HepG2 (cell line): ENCODE measurements at regions not wholly inside any gene's neighbourhood (a gene's known extent, or its start where the extent isn't known, plus 50 kb on each side); places are given as distances from the start of the nearest gene placed in this dataset.

Experiments
- ATAD3A ChIP-seq: sonication (generic); formaldehyde crosslinking; IDR thresholded peaks from 2 replicates; pipeline ENCODE4 v1.4.0; 2020; ENCODE audit warnings: missing genetic modification reagents
- ATRX ChIP-seq: sonication (generic); formaldehyde crosslinking; IDR thresholded peaks from 2 replicates; pipeline ENCODE4 v1.4.0; 2020; ENCODE audit warnings: missing genetic modification reagents, borderline replicate concordance
- BRD4 ChIP-seq: sonication (generic); formaldehyde crosslinking; IDR thresholded peaks from 2 replicates; pipeline ENCODE4 v1.4.0; 2020; ENCODE audit warnings: missing genetic modification reagents
- DDIT3 ChIP-seq: sonication (generic); formaldehyde crosslinking; IDR thresholded peaks from 2 replicates; pipeline ENCODE4 v1.4.0; 2020; ENCODE audit warnings: mild to moderate bottlenecking, missing genetic modification reagents
- FLYWCH1 ChIP-seq: sonication (generic); formaldehyde crosslinking; IDR thresholded peaks from 2 replicates; pipeline ENCODE4 v1.8.1; 2023; ENCODE audit warnings: mild to moderate bottlenecking, missing genetic modification reagents
- FOXM1 ChIP-seq: sonication (generic); formaldehyde crosslinking; IDR thresholded peaks from 2 replicates; pipeline ENCODE4 v1.5.0; 2020; ENCODE audit warnings: missing genetic modification reagents
- GPBP1L1 ChIP-seq: sonication (generic); formaldehyde crosslinking; IDR thresholded peaks from 2 replicates; pipeline ENCODE4 v1.5.0; 2020; ENCODE audit warnings: mild to moderate bottlenecking, missing genetic modification reagents
- HNRNPUL1 ChIP-seq: fragments of 200-400 bp; formaldehyde crosslinking; IDR thresholded peaks from 2 replicates; pipeline ENCODE4 v1.6.1; 2017; ENCODE audit warnings: low read depth, mild to moderate bottlenecking, low read length, moderate library complexity
- ISL2 ChIP-seq: sonication (generic); formaldehyde crosslinking; IDR thresholded peaks from 2 replicates; pipeline ENCODE4 v1.5.0; 2020; ENCODE audit warnings: missing genetic modification reagents
- KMT2A ChIP-seq: sonication (generic); formaldehyde crosslinking; IDR thresholded peaks from 2 replicates; pipeline ENCODE4 v1.4.0; 2020; ENCODE audit warnings: missing genetic modification reagents
- NFE2 ChIP-seq: sonication (generic); formaldehyde crosslinking; IDR thresholded peaks from 2 replicates; pipeline ENCODE4 v1.4.0; 2020; ENCODE audit warnings: missing genetic modification reagents
- PHB2 ChIP-seq: fragments of 450-650 bp; IDR thresholded peaks from 2 replicates; pipeline ENCODE4 v1.6.1; 2018; ENCODE audit not compliant: partially characterized antibody
- RNF219 ChIP-seq: sonication (generic); formaldehyde crosslinking; IDR thresholded peaks from 2 replicates; pipeline ENCODE4 v1.5.0; 2020; ENCODE audit warnings: mild to moderate bottlenecking, missing genetic modification reagents
- SOX5 ChIP-seq: IDR thresholded peaks from 2 replicates; pipeline ENCODE4 v1.6.1; 2016; ENCODE audit warnings: borderline replicate concordance
- TAF15 ChIP-seq: fragments of 200-400 bp; formaldehyde crosslinking; IDR thresholded peaks from one replicate; pipeline ENCODE4 v1.6.1; 2018; ENCODE audit warnings: mild to moderate bottlenecking, low read depth, low read length; ENCODE audit not compliant: poor library complexity, severe bottlenecking
- ZBTB1 ChIP-seq: sonication (generic); formaldehyde crosslinking; IDR thresholded peaks from 2 replicates; pipeline ENCODE4 v1.4.0; 2020; ENCODE audit warnings: missing genetic modification reagents, borderline replicate concordance
- ZBTB3 ChIP-seq: sonication (generic); formaldehyde crosslinking; IDR thresholded peaks from 2 replicates; pipeline ENCODE4 v1.4.0; 2020; ENCODE audit warnings: low read depth, mild to moderate bottlenecking, moderate library complexity, missing genetic modification reagents, borderline replicate concordance
- ZBTB46 ChIP-seq: sonication (generic); formaldehyde crosslinking; IDR thresholded peaks from 2 replicates; pipeline ENCODE4 v1.4.0; 2020; ENCODE audit warnings: mild to moderate bottlenecking, missing genetic modification reagents, borderline replicate concordance
- ZFP36L1 ChIP-seq: sonication (generic); formaldehyde crosslinking; IDR thresholded peaks from 2 replicates; pipeline ENCODE4 v1.8.0; 2022; ENCODE audit warnings: mild to moderate bottlenecking, missing genetic modification reagents, moderate library complexity
- ZKSCAN5 ChIP-seq: sonication (generic); formaldehyde crosslinking; IDR thresholded peaks from 2 replicates; pipeline ENCODE4 v1.5.1; 2020; ENCODE audit warnings: mild to moderate bottlenecking, missing genetic modification reagents
- ZNF33A ChIP-seq: sonication (generic); formaldehyde crosslinking; IDR thresholded peaks from 2 replicates; pipeline ENCODE4 v1.5.1; 2020; ENCODE audit warnings: missing genetic modification reagents, mild to moderate bottlenecking, moderate library complexity, borderline replicate concordance
- ZNF432 ChIP-seq: sonication (generic); formaldehyde crosslinking; IDR thresholded peaks from 2 replicates; pipeline ENCODE4 v1.5.0; 2020; ENCODE audit warnings: missing genetic modification reagents, mild to moderate bottlenecking, borderline replicate concordance
- ZNF672 ChIP-seq: sonication (generic); formaldehyde crosslinking; IDR thresholded peaks from 2 replicates; pipeline ENCODE4 v1.8.1; 2022; ENCODE audit warnings: missing genetic modification reagents
- ZSCAN5A ChIP-seq: sonication (generic); formaldehyde crosslinking; IDR thresholded peaks from 2 replicates; pipeline ENCODE4 v1.8.0; 2022; ENCODE audit warnings: mild to moderate bottlenecking, missing genetic modification reagents, borderline replicate concordance

GRCh38 chr2:234763002-234763873 is 188.6 kb upstream of the SH3BP4 start (continued):
- TF ChIP-seq HNRNPUL1 = no peak
- no peak for TF ChIP-seq BRD4
- no peak for TF ChIP-seq GPBP1L1 (CRISPR knock-in tag)
- no peak for TF ChIP-seq ATAD3A (CRISPR knock-in tag)
- no peak for TF ChIP-seq NFE2
- no peak for TF ChIP-seq ZBTB3 (CRISPR knock-in tag)
- no peak for TF ChIP-seq FLYWCH1 (CRISPR knock-in tag)
- no peak for TF ChIP-seq ZSCAN5A (CRISPR knock-in tag)
- TF ChIP-seq ZKSCAN5 = no peak
- TF ChIP-seq ZBTB46 (CRISPR knock-in tag) = no peak
- no peak for TF ChIP-seq ZBTB1
- TF ChIP-seq FOXM1 (CRISPR knock-in tag) = no peak
- no peak for TF ChIP-seq ZNF33A
- no peak for TF ChIP-seq ZFP36L1 (CRISPR knock-in tag)
- no peak for TF ChIP-seq PHB2
- no peak for TF ChIP-seq DDIT3 (CRISPR knock-in tag)
- no peak for TF ChIP-seq ZNF672
- no peak for TF ChIP-seq ATRX (CRISPR knock-in tag)
- no peak for TF ChIP-seq TAF15
- TF ChIP-seq RNF219 = no peak
- TF ChIP-seq SOX5 (CRISPR knock-in tag) = peak; percentile 63
- no peak for TF ChIP-seq ZNF432 (CRISPR knock-in tag)
- peak; percentile 62; the same call in 1 of the 2 replicates for TF ChIP-seq ISL2
- TF ChIP-seq KMT2A = no peak
